NCI-H510A treated with DMSO at 0.1 percent for 48 hours (cell line): ENCODE measurements at regions not wholly inside any gene's neighbourhood (a gene's known extent, or its start where the extent isn't known, plus 50 kb on each side); places are given as distances from the start of the nearest gene placed in this dataset.

Experiments used
- DNase-seq: peaks from one replicate; lab custom pipeline; 2025; lab: John Stamatoyannopoulos, UW

DNA sequence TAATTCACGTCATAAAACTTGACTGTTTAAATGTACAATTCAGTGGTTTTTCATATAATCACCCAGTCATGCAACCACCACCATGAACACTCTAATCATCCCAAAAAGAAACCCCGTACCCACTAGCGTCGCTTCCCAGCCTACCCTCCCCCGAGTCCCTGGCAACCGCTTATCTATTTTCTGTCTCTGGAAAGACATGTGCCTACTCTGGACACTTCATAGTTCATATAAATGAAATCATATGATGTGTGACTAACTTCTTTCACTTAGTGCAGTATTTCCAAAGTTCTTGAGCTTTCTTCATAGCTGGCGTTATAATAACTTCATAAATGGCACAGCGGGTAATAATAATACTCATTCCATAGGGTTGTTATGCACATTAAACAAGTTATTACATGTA, 215.2 kb downstream of the MYLK4 start:
- no peak for DNase-seq

GRCh38 chr6:2534406-2535042, 216.2 kb downstream of the MYLK4 start:
- DNase-seq = no peak

DNA sequence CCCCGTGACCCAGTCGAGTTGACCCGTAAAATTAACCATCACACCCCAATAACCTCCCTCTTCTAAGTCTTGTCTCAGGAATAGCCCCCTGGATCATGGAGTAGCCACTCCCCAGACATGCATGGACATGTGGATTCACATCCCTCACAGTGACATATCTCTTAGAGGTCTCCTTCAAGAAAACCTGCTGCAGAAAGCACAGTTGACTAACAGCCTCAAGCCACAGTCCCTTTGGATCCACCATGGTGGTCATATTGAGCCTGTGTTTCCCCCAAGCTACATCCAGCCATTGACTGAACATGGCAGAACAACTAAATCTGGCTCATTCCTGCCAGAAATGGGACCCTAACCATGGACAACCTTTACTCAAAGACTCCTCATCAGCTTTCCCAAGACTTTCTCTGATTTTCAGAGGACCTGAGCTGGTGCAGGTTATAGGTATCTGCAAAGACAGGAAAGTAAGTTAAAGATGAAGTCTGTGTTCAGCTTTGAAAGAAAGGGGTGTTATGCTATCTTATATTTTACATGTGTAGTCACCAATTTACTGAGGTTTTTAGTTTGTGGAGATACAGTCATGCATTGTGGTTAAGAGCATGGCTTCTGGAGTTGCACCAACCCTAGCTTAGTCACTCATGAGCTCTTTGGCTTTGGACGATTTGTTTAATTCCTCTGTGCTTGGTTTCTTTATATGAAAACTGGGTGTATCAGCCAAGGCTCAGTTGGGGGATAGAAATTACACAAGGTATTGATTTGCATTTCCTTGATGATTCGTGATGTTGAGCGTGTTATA, 219.1 kb downstream of the MYLK4 start:
- no peak for DNase-seq

DNA sequence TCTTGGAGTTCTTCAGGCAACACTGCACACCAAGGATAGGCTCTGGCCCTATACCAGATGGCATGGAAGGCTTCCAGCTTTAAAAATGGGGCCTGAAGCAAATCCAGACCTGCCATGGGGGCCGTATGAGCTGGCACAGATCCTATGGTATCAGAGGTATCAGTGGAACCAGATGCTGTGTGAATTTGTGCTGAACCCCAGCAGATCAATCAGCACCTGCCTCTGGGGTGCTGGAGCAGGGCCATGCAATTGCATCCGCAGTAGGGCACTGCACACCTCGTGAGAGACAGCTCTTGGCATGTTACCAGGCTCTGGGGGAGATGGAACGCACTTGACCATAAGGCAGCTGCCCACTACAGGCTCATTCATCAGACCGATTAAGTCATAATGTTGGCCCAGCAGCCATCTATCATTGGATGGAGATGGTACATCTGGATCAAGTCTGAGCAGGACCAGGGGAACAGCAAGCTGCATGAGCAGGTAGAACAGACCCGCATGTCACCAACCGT, 221.5 kb downstream of the MYLK4 start:
- DNase-seq = no peak

DNA sequence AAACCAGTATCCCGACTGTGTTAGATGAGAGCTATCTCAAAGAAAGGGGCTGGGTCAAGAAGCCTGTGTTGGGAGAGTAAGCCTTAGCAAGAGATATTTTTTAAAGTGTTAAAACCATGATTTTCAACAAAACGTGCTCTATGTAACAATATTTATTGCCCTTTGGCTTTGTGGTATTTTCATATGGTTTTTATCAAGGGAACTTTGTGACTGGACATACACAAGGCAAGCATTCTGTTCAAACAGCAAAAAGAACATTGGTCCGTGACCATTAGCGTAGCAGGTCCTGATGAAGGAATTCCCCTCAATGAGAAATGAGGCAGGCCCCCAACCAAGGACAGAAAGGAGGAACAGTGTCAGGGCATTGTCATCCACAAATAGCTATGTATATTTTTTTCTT, 222.6 kb downstream of the MYLK4 start:
- DNase-seq = no peak

DNA sequence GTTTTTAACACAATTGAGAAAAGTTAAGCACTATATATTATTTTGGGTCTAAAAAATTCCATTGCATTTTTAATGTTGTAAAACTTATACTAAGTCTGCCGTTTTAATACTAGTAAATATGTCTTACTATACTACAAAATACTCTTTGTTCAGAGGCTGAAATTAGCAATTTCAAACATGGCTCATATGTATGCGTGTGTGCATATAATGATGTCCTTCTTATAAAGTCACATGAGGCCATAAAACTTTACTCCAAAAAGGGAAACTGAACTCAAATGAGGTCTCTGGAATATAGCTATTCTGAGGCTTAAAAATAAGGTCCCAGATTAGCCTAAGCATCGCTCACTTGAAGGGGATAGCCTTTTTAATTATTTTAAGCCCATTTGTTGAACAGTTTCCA, 224.0 kb downstream of the MYLK4 start:
- no peak for DNase-seq

GRCh38 chr6:2524090-2524489, 226.6 kb downstream of the MYLK4 start:
- DNase-seq = no peak

- DNase-seq = no peak
Measured at GRCh38 chr6:2523061-2523460, 227.7 kb downstream of the MYLK4 start.

- DNase-seq = no peak
Measured at GRCh38 chr6:2522521-2522920, 228.2 kb downstream of the MYLK4 start.

- DNase-seq = no peak
Measured at GRCh38 chr6:2517855-2518473, 232.8 kb downstream of the MYLK4 start.

DNA sequence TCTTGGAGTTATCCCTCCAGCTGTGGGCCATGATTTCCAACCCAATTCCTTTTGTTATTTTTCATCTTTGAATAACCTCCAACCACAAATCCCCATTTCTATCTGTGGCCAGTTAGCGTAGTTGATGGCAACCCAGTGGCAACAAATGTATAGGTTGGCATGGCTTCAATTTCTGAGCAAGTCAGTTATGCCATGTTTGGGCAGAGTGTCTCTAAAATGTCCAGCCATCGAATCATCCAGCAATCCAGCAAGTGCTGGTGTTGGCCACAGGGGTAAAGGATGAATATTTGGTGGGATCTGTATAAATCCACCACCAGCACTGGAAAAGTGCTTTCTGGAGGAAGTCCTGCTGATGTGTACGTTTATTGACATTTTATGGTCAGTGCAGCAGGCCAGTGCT, 233.3 kb downstream of the MYLK4 start:
- no peak for DNase-seq

DNA sequence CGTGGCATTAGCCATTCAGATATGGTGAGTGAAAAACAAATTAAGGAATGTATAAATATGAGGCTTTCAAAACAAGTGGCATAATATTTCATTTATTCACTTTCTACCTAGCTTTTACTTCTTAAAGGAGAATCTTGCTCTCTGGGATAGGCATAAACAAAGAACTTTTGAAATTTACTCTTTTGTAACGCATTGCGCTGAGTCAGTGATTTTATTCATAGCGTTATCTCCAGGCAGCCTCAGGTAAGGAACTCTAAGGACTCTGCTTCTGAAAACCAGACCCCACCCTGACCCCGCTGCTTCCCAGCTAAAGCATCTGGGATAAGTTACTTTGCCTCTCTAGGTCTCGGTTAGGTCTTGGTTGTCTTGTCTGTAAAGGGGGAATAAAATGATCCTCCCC, 234.7 kb downstream of the MYLK4 start:
- no peak for DNase-seq

DNA sequence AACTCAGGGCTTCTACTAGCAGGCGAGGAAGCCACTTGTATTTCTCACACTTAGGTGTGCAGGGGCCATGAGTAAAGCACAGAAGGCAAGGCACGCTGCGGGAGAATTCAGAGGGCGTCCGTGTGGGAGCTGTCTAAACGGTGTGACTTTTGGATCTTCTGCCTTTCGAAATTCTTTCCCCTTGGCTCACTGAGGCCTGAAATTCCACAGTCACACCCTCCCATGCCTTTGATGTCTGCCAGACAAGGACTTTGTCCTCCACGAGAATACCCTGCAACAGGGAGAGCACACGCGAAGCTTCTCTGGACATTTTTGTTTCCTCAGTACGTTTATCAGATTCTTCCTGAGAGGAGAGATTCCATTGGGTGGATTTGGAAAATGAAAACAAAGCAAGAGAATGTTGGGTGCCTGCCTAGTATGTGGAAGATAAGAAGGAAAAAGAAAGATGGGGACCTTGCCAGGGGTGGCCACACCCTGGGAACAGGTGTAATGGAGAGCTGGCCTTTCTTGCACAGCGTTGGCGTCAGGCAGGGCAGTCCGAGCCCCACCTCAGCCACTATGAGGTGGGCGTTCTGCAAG, 235.7 kb downstream of the MYLK4 start:
- DNase-seq = no peak

- DNase-seq = no peak
Measured at GRCh38 chr6:2512802-2513201, 237.9 kb downstream of the MYLK4 start.

DNA sequence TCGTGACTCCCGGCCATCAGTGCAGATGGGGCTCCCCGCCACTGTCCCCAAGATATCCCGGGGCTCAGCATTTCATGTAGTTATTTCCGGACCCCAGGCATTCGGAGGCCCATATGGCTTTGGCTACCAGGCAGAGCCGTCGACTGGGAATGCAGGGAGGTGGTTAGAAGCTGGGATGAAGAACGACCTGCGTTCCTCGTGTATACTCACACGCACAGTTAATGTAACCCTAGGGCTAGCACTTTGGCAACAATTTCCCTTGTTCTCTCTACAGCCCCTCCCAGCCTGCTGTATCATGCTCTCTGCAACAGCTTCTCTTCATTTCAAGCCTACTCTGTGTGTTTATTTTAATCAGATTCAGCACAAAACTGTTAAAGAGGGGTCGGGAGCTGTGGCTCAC, 240.4 kb downstream of the MYLK4 start:
- DNase-seq = no peak

- DNase-seq = no peak
Measured at GRCh38 chr6:2509711-2510110, 241.0 kb downstream of the MYLK4 start.

DNA sequence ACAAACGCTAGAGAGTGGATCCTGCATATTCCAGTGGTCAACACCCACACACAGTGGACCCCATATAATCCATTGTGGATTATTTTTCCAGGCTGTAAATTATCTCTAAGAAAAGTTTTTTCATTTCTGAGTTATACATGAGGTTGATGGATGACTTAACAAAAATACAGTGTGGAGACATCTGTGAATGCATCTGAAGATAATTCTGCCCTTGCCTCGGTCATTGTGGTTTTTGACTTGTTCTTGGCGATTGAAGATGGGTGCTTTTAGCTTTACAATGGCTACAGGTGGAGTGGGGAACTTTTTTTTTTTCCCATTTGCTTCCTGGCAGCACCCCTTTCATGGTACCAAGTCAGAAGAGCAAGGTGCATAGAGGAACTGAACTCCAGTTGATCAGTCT, 242.7 kb downstream of the MYLK4 start:
- no peak for DNase-seq

GRCh38 chr6:2507521-2508037, 243.1 kb downstream of the MYLK4 start:
- no peak for DNase-seq

DNA sequence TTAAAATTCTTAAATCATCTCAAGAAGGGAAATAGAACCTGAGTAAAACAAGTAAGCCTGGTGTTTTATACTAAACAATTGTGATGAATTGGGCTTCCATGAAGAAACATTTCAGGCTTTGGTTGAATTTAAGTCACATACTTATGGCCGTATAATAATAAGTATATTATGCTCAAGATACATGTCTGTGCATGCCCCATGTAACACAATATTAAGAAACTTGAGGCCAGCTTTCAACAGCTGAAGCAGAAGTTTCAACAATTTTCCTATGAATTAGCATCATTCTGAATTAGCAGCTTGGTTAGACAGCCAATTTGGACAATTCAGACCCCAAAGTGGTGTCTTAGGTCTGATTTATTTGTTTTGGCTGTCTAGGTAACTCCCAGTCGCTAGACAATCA, 243.7 kb downstream of the MYLK4 start:
- DNase-seq = no peak

GRCh38 chr6:2505624-2506023, 245.1 kb downstream of the MYLK4 start:
- no peak for DNase-seq

- DNase-seq = no peak
Measured at GRCh38 chr6:2504495-2505064, 246.1 kb downstream of the MYLK4 start.

GRCh38 chr6:2503816-2504494, 246.8 kb downstream of the MYLK4 start:
- peak; percentile 14 for DNase-seq
